ENCODE measurements at regions not wholly inside any gene's neighbourhood (a gene's known extent, or its start where the extent isn't known, plus 50 kb on each side); places are given as distances from the start of the nearest gene placed in this dataset.

DNA sequence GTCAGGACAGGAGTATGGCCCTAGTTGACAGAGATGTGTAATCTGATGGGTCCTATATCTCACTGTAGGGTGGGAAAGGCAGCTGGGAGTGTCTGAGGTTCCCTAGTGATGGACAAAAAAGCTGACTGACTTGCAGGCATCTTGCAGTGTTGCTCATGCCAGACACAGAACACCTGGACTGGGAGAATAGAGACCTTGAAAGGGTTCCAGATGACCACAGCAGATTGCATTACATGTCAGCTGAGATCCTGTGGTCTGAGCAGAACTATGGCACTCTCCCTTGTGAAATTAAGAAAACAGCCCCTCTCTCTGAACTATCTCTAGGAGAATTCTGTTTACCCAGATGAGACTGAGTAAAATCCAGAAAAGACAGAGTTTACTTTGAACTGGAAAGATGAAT, 212.6 kb upstream of the MAN1A1 start (continued):
- TF ChIP-seq, protein P1, sequence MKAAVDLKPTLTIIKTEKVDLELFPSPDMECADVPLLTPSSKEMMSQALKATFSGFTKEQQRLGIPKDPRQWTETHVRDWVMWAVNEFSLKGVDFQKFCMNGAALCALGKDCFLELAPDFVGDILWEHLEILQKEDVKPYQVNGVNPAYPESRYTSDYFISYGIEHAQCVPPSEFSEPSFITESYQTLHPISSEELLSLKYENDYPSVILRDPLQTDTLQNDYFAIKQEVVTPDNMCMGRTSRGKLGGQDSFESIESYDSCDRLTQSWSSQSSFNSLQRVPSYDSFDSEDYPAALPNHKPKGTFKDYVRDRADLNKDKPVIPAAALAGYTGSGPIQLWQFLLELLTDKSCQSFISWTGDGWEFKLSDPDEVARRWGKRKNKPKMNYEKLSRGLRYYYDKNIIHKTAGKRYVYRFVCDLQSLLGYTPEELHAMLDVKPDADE (IDR thresholded peaks at IDR 0.05) = no peak
- TF ChIP-seq STAT1 (IDR thresholded peaks at IDR 0.05; ENCODE audit: unreplicated experiment) = no peak

DNA sequence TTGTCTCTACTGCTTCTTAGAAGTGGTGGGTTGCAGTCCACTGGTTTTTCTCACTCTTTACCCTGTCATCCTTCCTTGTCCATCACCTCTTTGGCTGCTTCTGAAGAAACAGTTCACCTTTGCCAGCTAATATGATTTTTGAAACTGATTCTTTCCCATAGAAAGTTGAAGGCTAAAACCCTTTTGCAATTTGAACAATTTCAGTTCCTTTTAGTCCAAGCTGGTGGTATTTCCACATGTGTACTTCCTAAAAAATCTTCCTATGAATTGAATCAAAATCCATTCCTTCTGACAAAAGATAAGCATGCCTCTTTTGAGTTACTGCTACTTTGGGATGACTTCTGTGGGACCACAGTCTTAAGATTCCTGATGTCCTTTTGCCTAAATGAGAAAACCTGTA, 210.0 kb upstream of the MAN1A1 start:
- no peaks in the 10 kb centered on the region for H3F3A ChIP-seq (replicated peaks; ENCODE audit: low read depth)
- peaks cover 3% of the 10 kb centered on the region for H3K9me3 Mint-ChIP-seq
- H3K27ac Mint-ChIP-seq = no peak overlapping the region
- peaks cover 3% of the 10 kb centered on the region; the same call in 2 of the 3 replicates for H3K36me3 Mint-ChIP-seq (ENCODE audit: low read depth)
- no peaks in the 10 kb centered on the region for H3K27me3 Mint-ChIP-seq (ENCODE audit: insufficient read depth, low read depth, poor library complexity)
- no peak for DNase-seq (ENCODE audit: low spot score)
- H3K36me3 ChIP-seq (ENCODE audit: insufficient read depth) = no peaks in the 10 kb centered on the region; the same call in 1 of the 2 replicates
- H3K79me2 ChIP-seq (replicated peaks; ENCODE audit: insufficient read depth) = no peaks in the 10 kb centered on the region
- H3K4me3 ChIP-seq = no peak overlapping the region
- H3K4me1 ChIP-seq (ENCODE audit: insufficient read depth) = no peaks in the 10 kb centered on the region
- H3K9me2 ChIP-seq (ENCODE audit: insufficient read depth) = peaks cover 2% of the 10 kb centered on the region; the same call in 1 of the 2 replicates
- no peak for TF ChIP-seq ZNF114 (CRISPR knock-in tag; IDR thresholded peaks at IDR 0.05)
- no peak for TF ChIP-seq STAT1 (IDR thresholded peaks at IDR 0.05; ENCODE audit: unreplicated experiment)
- no peak for TF ChIP-seq ZNF331 (CRISPR knock-in tag; IDR thresholded peaks at IDR 0.05; ENCODE audit: low read depth)
- no peak for TF ChIP-seq NANOG (IDR thresholded peaks at IDR 0.05; ENCODE audit: borderline replicate concordance)
- TF ChIP-seq, protein P2, sequence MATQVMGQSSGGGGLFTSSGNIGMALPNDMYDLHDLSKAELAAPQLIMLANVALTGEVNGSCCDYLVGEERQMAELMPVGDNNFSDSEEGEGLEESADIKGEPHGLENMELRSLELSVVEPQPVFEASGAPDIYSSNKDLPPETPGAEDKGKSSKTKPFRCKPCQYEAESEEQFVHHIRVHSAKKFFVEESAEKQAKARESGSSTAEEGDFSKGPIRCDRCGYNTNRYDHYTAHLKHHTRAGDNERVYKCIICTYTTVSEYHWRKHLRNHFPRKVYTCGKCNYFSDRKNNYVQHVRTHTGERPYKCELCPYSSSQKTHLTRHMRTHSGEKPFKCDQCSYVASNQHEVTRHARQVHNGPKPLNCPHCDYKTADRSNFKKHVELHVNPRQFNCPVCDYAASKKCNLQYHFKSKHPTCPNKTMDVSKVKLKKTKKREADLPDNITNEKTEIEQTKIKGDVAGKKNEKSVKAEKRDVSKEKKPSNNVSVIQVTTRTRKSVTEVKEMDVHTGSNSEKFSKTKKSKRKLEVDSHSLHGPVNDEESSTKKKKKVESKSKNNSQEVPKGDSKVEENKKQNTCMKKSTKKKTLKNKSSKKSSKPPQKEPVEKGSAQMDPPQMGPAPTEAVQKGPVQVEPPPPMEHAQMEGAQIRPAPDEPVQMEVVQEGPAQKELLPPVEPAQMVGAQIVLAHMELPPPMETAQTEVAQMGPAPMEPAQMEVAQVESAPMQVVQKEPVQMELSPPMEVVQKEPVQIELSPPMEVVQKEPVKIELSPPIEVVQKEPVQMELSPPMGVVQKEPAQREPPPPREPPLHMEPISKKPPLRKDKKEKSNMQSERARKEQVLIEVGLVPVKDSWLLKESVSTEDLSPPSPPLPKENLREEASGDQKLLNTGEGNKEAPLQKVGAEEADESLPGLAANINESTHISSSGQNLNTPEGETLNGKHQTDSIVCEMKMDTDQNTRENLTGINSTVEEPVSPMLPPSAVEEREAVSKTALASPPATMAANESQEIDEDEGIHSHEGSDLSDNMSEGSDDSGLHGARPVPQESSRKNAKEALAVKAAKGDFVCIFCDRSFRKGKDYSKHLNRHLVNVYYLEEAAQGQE (IDR thresholded peaks at IDR 0.05; ENCODE audit: unreplicated experiment) = no peak
- TF ChIP-seq, protein P1 (IDR thresholded peaks at IDR 0.05) = no peak
- no peak for TF ChIP-seq CREB1 (CRISPR knock-in tag; IDR thresholded peaks at IDR 0.05; ENCODE audit: low read depth)
- no peak for TF ChIP-seq JUNB (IDR thresholded peaks at IDR 0.05; ENCODE audit: unreplicated experiment)
- no peak for TF ChIP-seq EZH2 (IDR thresholded peaks at IDR 0.05; ENCODE audit: low read depth, unreplicated experiment)
- no peak overlapping the region for H2AFZ ChIP-seq
- no peak overlapping the region for H3K27ac ChIP-seq (ENCODE audit: low read depth)
- no peak for ATAC-seq
- H3K4me1 Mint-ChIP-seq = no peaks in the 10 kb centered on the region
- no peak overlapping the region for H3K4me3 Mint-ChIP-seq
- H3K27me3 ChIP-seq (ENCODE audit: insufficient read depth) = no peaks in the 10 kb centered on the region
- H4K20me1 ChIP-seq (replicated peaks; ENCODE audit: insufficient read depth) = no peaks in the 10 kb centered on the region
- no peak overlapping the region for H3K4me2 ChIP-seq
